ENCODE measurements at regions not wholly inside any gene's neighbourhood (a gene's known extent, or its start where the extent isn't known, plus 50 kb on each side); places are given as distances from the start of the nearest gene placed in this dataset.

DNA sequence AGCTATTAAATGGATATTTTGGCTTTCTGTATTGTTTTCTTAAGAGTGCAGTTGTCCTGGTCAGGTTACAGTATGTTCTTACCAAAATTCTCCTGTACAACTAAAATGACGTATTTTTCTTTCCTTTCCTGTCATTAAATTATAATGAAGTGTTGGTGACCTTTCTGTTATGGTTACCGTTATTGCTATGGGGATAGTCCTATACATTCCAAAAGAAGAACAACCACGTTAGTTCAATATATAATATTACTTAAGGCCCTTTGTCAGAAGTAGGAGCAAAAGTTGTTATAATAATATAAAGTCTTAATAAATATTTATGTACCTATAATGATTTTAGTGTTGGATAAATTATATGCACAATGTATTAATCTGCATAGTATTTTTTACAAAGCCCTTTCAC, 82.4 kb upstream of the NREP start:
- H3K9me2 ChIP-seq (ENCODE audit: insufficient read depth, low read length) = no peaks in the 10 kb centered on the region
- TF ChIP-seq REST (IDR thresholded peaks at IDR 0.05; ENCODE audit: borderline replicate concordance) (no peak), SMC3 (conservative IDR thresholded peaks at IDR 0.05; ENCODE audit: poor library complexity) (no peak), EP300 (conservative IDR thresholded peaks at IDR 0.05; ENCODE audit: poor library complexity, severe bottlenecking) (no peak), MXI1 (conservative IDR thresholded peaks at IDR 0.05; ENCODE audit: poor library complexity, severe bottlenecking) (no peak), POLR2AphosphoS5 (IDR thresholded peaks at IDR 0.05) (no peak), RAD21 (conservative IDR thresholded peaks at IDR 0.05) (no peak), TAF1 (IDR thresholded peaks at IDR 0.05; ENCODE audit: low read depth) (no peak), EZH2 (IDR thresholded peaks at IDR 0.05; ENCODE audit: borderline replicate concordance, insufficient read depth, low read length, poor library complexity, severe bottlenecking) (no peak)
- TF ChIP-seq, protein P1, sequence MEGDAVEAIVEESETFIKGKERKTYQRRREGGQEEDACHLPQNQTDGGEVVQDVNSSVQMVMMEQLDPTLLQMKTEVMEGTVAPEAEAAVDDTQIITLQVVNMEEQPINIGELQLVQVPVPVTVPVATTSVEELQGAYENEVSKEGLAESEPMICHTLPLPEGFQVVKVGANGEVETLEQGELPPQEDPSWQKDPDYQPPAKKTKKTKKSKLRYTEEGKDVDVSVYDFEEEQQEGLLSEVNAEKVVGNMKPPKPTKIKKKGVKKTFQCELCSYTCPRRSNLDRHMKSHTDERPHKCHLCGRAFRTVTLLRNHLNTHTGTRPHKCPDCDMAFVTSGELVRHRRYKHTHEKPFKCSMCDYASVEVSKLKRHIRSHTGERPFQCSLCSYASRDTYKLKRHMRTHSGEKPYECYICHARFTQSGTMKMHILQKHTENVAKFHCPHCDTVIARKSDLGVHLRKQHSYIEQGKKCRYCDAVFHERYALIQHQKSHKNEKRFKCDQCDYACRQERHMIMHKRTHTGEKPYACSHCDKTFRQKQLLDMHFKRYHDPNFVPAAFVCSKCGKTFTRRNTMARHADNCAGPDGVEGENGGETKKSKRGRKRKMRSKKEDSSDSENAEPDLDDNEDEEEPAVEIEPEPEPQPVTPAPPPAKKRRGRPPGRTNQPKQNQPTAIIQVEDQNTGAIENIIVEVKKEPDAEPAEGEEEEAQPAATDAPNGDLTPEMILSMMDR (IDR thresholded peaks at IDR 0.05; ENCODE audit: poor library complexity, severe bottlenecking) = no peak
- no peak overlapping the region for H2AFZ ChIP-seq (ENCODE audit: low read depth, low read length)
- H3K9ac ChIP-seq (ENCODE audit: low read length) = no peak overlapping the region
- no peaks in the 10 kb centered on the region for H3K79me2 ChIP-seq (replicated peaks; ENCODE audit: insufficient read depth, low read length)
- no peak overlapping the region for H3K4me3 ChIP-seq (ENCODE audit: low read length)
- H4K20me1 ChIP-seq (ENCODE audit: insufficient read depth) = no peaks in the 10 kb centered on the region
- no peaks in the 10 kb centered on the region for H3K27me3 ChIP-seq (ENCODE audit: insufficient read depth, low read depth, low read length)
- no peaks in the 10 kb centered on the region for H3F3A ChIP-seq (ENCODE audit: insufficient read depth, low read length, poor library complexity, severe bottlenecking)
- H3K27ac ChIP-seq (ENCODE audit: low read length) = no peak overlapping the region
- H3K4me2 ChIP-seq (ENCODE audit: low read length) = no peak overlapping the region
- no peaks in the 10 kb centered on the region for H3K9me3 ChIP-seq (ENCODE audit: low read length)
- no peaks in the 10 kb centered on the region for H3K36me3 ChIP-seq (ENCODE audit: insufficient read depth, low read length)

GRCh38 chr5:111836426-111836825, 79.4 kb upstream of the NREP start:
- TF ChIP-seq EZH2 (IDR thresholded peaks at IDR 0.05; ENCODE audit: borderline replicate concordance, insufficient read depth, low read length, poor library complexity, severe bottlenecking) (no peak), MXI1 (conservative IDR thresholded peaks at IDR 0.05; ENCODE audit: poor library complexity, severe bottlenecking) (no peak), SMC3 (conservative IDR thresholded peaks at IDR 0.05; ENCODE audit: poor library complexity) (no peak), REST (IDR thresholded peaks at IDR 0.05; ENCODE audit: borderline replicate concordance) (no peak), POLR2AphosphoS5 (IDR thresholded peaks at IDR 0.05) (no peak), EP300 (conservative IDR thresholded peaks at IDR 0.05; ENCODE audit: poor library complexity, severe bottlenecking) (no peak), TAF1 (IDR thresholded peaks at IDR 0.05; ENCODE audit: low read depth) (no peak), RAD21 (conservative IDR thresholded peaks at IDR 0.05) (no peak)
- TF ChIP-seq, protein P1 (IDR thresholded peaks at IDR 0.05; ENCODE audit: poor library complexity, severe bottlenecking) = no peak
- Histone ChIP-seq H3K27ac (ENCODE audit: low read length) (no peak overlapping the region), H3K9me2 (ENCODE audit: insufficient read depth, low read length) (no peaks in the 10 kb centered on the region), H3K27me3 (ENCODE audit: insufficient read depth, low read depth, low read length) (no peaks in the 10 kb centered on the region), H3F3A (ENCODE audit: insufficient read depth, low read length, poor library complexity, severe bottlenecking) (no peaks in the 10 kb centered on the region), H3K36me3 (ENCODE audit: insufficient read depth, low read length) (no peaks in the 10 kb centered on the region), H3K9me3 (ENCODE audit: low read length) (no peaks in the 10 kb centered on the region), H4K20me1 (ENCODE audit: insufficient read depth) (no peaks in the 10 kb centered on the region), H3K4me3 (ENCODE audit: low read length) (no peak overlapping the region), H2AFZ (ENCODE audit: low read depth, low read length) (no peak overlapping the region), H3K79me2 (replicated peaks; ENCODE audit: insufficient read depth, low read length) (no peaks in the 10 kb centered on the region), H3K4me2 (ENCODE audit: low read length) (no peak overlapping the region), H3K9ac (ENCODE audit: low read length) (no peak overlapping the region)

Data from neural cell (in vitro differentiated cells).